Mesothelial cell of epicardium (in vitro differentiated cells): ENCODE measurements at regions not wholly inside any gene's neighbourhood (a gene's known extent, or its start where the extent isn't known, plus 50 kb on each side); places are given as distances from the start of the nearest gene placed in this dataset.
A peak's percentile ranks its signal among the peaks of the same experiment; 100 is the strongest.

Experiments used
- DNase-seq, 2 experiments: peaks; one replicate each; pipeline ENCODE4 v3.0.0; 2021; ENCODE audit warnings: low spot score in 2 of 2; ENCODE audit not compliant: unreplicated experiment in 2 of 2
- H3K27ac Mint-ChIP-seq: 2 replicates; pipeline ENCODE4 v1.8.0; 2021; ENCODE audit warnings: mixed read lengths
- H3K27me3 Mint-ChIP-seq: 2 replicates; pipeline ENCODE4 v1.8.0; 2021; ENCODE audit warnings: low read depth, mixed read lengths
- H3K36me3 Mint-ChIP-seq: 2 replicates; pipeline ENCODE4 v1.8.0; 2021; ENCODE audit warnings: mixed read lengths
- H3K4me1 Mint-ChIP-seq: 2 replicates; pipeline ENCODE4 v1.8.0; 2021; ENCODE audit warnings: mixed read lengths
- H3K4me3 Mint-ChIP-seq: 2 replicates; pipeline ENCODE4 v1.8.0; 2021; ENCODE audit warnings: mild to moderate bottlenecking, moderate library complexity, mixed read lengths
- H3K9me3 Mint-ChIP-seq: 2 replicates; pipeline ENCODE4 v1.8.0; 2021; ENCODE audit warnings: mixed read lengths
- CTCF ChIP-seq: fragments of 200-600 bp; sonication (generic); IDR thresholded peaks from one replicate; pipeline ENCODE4 v1.5.0; 2021; ENCODE audit warnings: antibody characterized with exemption; ENCODE audit not compliant: unreplicated experiment

GRCh38 chr1:215471463-215471862 lies 95.6 kb upstream of the KCTD3 start:
- peaks cover 14% of the 10 kb centered on the region for H3K4me1 Mint-ChIP-seq
- DNase-seq, result no peak
- H3K27ac Mint-ChIP-seq, result no peak overlapping the region

GRCh38 chr1:215472723-215473122 lies 94.4 kb upstream of the KCTD3 start:
- peaks cover 8% of the 10 kb centered on the region for H3K9me3 Mint-ChIP-seq

More at GRCh38 chr1:215471463-215471862, 95.6 kb upstream of the KCTD3 start:
- Mint-ChIP-seq H3K27me3 (no peaks in the 10 kb centered on the region), H3K4me3 (no peak overlapping the region), H3K9me3 (peaks cover 4% of the 10 kb centered on the region), H3K36me3 (peaks cover under 1% of the 10 kb centered on the region)
- no peak for TF ChIP-seq CTCF

GRCh38 chr1:215473943-215474342 lies 93.2 kb upstream of the KCTD3 start:
- peaks cover 4% of the 10 kb centered on the region for H3K36me3 Mint-ChIP-seq
- DNase-seq, result no peak
- H3K27ac Mint-ChIP-seq, result no peak overlapping the region
- peaks cover 18% of the 10 kb centered on the region for H3K9me3 Mint-ChIP-seq
- H3K27me3 Mint-ChIP-seq, result no peaks in the 10 kb centered on the region
- peaks cover 17% of the 10 kb centered on the region for H3K4me1 Mint-ChIP-seq
- H3K4me3 Mint-ChIP-seq, result no peak overlapping the region
- TF ChIP-seq CTCF, result no peak

More at GRCh38 chr1:215472723-215473122, 94.4 kb upstream of the KCTD3 start:
- Mint-ChIP-seq H3K27me3 (no peaks in the 10 kb centered on the region), H3K27ac (no peak overlapping the region), H3K4me3 (no peak overlapping the region), H3K4me1 (peaks cover 17% of the 10 kb centered on the region), H3K36me3 (peaks cover 4% of the 10 kb centered on the region)
- TF ChIP-seq CTCF, result no peak
- DNase-seq, result no peak

- TF ChIP-seq CTCF, result no peak
- Mint-ChIP-seq H3K4me3 (no peak overlapping the region), H3K27ac (no peak overlapping the region), H3K36me3 (peaks cover 4% of the 10 kb centered on the region), H3K9me3 (peaks cover 18% of the 10 kb centered on the region), H3K4me1 (peaks cover 17% of the 10 kb centered on the region), H3K27me3 (no peaks in the 10 kb centered on the region)
- no peak for DNase-seq
Measured at GRCh38 chr1:215474940-215475339, 92.2 kb upstream of the KCTD3 start.

- H3K4me3 Mint-ChIP-seq, result no peak overlapping the region
- peaks cover 25% of the 10 kb centered on the region for H3K9me3 Mint-ChIP-seq
- no peak for DNase-seq
- peaks cover 17% of the 10 kb centered on the region for H3K4me1 Mint-ChIP-seq
- no peaks in the 10 kb centered on the region for H3K27me3 Mint-ChIP-seq
- no peak for TF ChIP-seq CTCF
- peak overlapping the region; percentile 31 for H3K27ac Mint-ChIP-seq
- peaks cover 4% of the 10 kb centered on the region for H3K36me3 Mint-ChIP-seq
Measured at GRCh38 chr1:215475796-215476481, 91.2 kb upstream of the KCTD3 start.
